IMR-90 (cell line): ENCODE measurements at regions not wholly inside any gene's neighbourhood (a gene's known extent, or its start where the extent isn't known, plus 50 kb on each side); places are given as distances from the start of the nearest gene placed in this dataset.

ENCODE experiments used
- ATAC-seq: fragments of 200-7000 bp; cut with Tn5 transposase; 2 replicates; pipeline ENCODE4 v1.9.1; 2020; ENCODE audit warnings: low read depth, mild to moderate bottlenecking, moderate library complexity
- BruUV-seq: library from RNA; stranded (reverse); fragments of 400-500 nt; replicated peaks from 2 replicates; lab custom pipeline; 2021; lab: Mats Ljungman, UMichigan
- CTCF ChIA-PET: fragments of 300-600 bp; formaldehyde crosslinking; extraction: SDS; loops from one replicate; lab custom pipeline; 2021; ENCODE audit warnings: antibody characterized with exemption; lab: Yijun Ruan, JAX
- POLR2A ChIA-PET: fragments of 300-600 bp; sonication (Branson Sonifier 250); formaldehyde crosslinking; loops from one replicate; lab custom pipeline; 2022; ENCODE audit warnings: antibody characterized with exemption; ENCODE audit not compliant: unreplicated experiment; lab: Charles Lee
- DNase-seq: peaks from one replicate; pipeline ENCODE4 v3.0.0; 2013
- H2AFZ ChIP-seq: replicated peaks from 2 replicates; pipeline ENCODE3; 2013; ENCODE audit warnings: low read length, mild to moderate bottlenecking; ENCODE audit not compliant: poor library complexity
- H2AK5ac ChIP-seq: 2 replicates; pipeline ENCODE4 v1.6.1; 2013; ENCODE audit warnings: low read depth, low read length, inconsistent platforms
- H2AK9ac ChIP-seq: replicated peaks from 2 replicates; pipeline ENCODE3; 2013; ENCODE audit warnings: mild to moderate bottlenecking, low read depth, low read length, moderate library complexity; ENCODE audit not compliant: poor library complexity
- H2BK120ac ChIP-seq: 2 replicates; pipeline ENCODE4 v1.6.1; 2013; ENCODE audit warnings: low read depth, low read length, inconsistent platforms
- H2BK15ac ChIP-seq: 3 replicates; pipeline ENCODE4 v1.6.1; 2013; ENCODE audit warnings: low read depth, low read length, inconsistent platforms
- H2BK20ac ChIP-seq: 2 replicates; pipeline ENCODE4 v1.6.1; 2013; ENCODE audit warnings: low read depth, mild to moderate bottlenecking, inconsistent platforms, low read length, moderate library complexity
- H2BK5ac ChIP-seq: 2 replicates; pipeline ENCODE4 v1.6.1; 2013; ENCODE audit warnings: mild to moderate bottlenecking, low read depth, low read length, inconsistent platforms; ENCODE audit not compliant: poor library complexity, severe bottlenecking
- H3K14ac ChIP-seq: replicated peaks from 2 replicates; pipeline ENCODE4 v1.6.1; 2013; ENCODE audit warnings: low read depth, low read length, inconsistent platforms
- H3K18ac ChIP-seq: 2 replicates; pipeline ENCODE4 v1.6.1; 2013; ENCODE audit warnings: low read depth, low read length, control low read depth
- H3K23ac ChIP-seq: 2 replicates; pipeline ENCODE4 v1.6.1; 2013; ENCODE audit warnings: low read depth, low read length, inconsistent platforms
- H3K27ac ChIP-seq: 2 replicates; pipeline ENCODE4 v1.5.1; 2013; ENCODE audit warnings: mild to moderate bottlenecking, control low read depth, low read length; ENCODE audit not compliant: insufficient read depth
- H3K27me3 ChIP-seq: 2 replicates; pipeline ENCODE4 v1.6.1; 2013; ENCODE audit warnings: low read length; ENCODE audit not compliant: control insufficient read depth, insufficient read depth
- H3K36me3 ChIP-seq: 2 replicates; pipeline ENCODE4 v1.6.1; 2013; ENCODE audit warnings: low read length, mixed read lengths; ENCODE audit not compliant: control insufficient read depth, insufficient read depth
- H3K4ac ChIP-seq: 2 replicates; pipeline ENCODE4 v1.6.1; 2013; ENCODE audit warnings: low read depth, low read length, inconsistent platforms
- H3K4me1 ChIP-seq: 2 replicates; pipeline ENCODE4 v1.6.1; 2013; ENCODE audit warnings: low read length, mixed read lengths; ENCODE audit not compliant: control insufficient read depth, insufficient read depth
- H3K4me2 ChIP-seq: 2 replicates; pipeline ENCODE4 v1.6.1; 2013; ENCODE audit warnings: low read depth, mild to moderate bottlenecking, control low read depth, low read length, moderate library complexity
- H3K4me3 ChIP-seq: 2 replicates; pipeline ENCODE4 v1.5.1; 2013; ENCODE audit warnings: low read depth, mild to moderate bottlenecking, control low read depth, low read length, moderate library complexity; ENCODE audit not compliant: insufficient read depth
- H3K56ac ChIP-seq: 2 replicates; pipeline ENCODE4 v1.6.1; 2013; ENCODE audit warnings: low read length, inconsistent platforms; ENCODE audit not compliant: insufficient read depth; ENCODE audit errors: extremely low read depth
- H3K79me1 ChIP-seq, 2 experiments: 2 replicates each; pipeline ENCODE4 v1.6.1; 2013; ENCODE audit warnings: low read length in 2 of 2, inconsistent platforms in 1 of 2, low read depth in 1 of 2
- H3K9ac ChIP-seq: 2 replicates; pipeline ENCODE4 v1.6.1; 2013; ENCODE audit warnings: low read depth, low read length, control low read depth
- H3K9me1 ChIP-seq: 2 replicates; pipeline ENCODE4 v1.6.1; 2013; ENCODE audit warnings: low read length, inconsistent platforms; ENCODE audit not compliant: insufficient read depth
- H3K9me3 ChIP-seq: 2 replicates; pipeline ENCODE4 v1.6.1; 2013; ENCODE audit warnings: low read length; ENCODE audit not compliant: control insufficient read depth, insufficient read depth
- H4K20me1 ChIP-seq: 2 replicates; pipeline ENCODE4 v1.6.1; 2013; ENCODE audit warnings: low read length, inconsistent platforms; ENCODE audit not compliant: insufficient read depth
- H4K5ac ChIP-seq: 2 replicates; pipeline ENCODE4 v1.6.1; 2013; ENCODE audit warnings: mild to moderate bottlenecking, low read depth, low read length, control low read depth
- H4K8ac ChIP-seq, 2 experiments: 2 replicates each; pipeline ENCODE4 v1.6.1; 2013; ENCODE audit warnings: low read depth in 2 of 2, low read length in 2 of 2, control low read depth in 1 of 2, inconsistent platforms in 1 of 2
- H4K91ac ChIP-seq: 2 replicates; pipeline ENCODE4 v1.6.1; 2013; ENCODE audit warnings: low read depth, low read length, inconsistent platforms; ENCODE audit not compliant: insufficient read depth
- CEBPB ChIP-seq: IDR thresholded peaks from 2 replicates; pipeline ENCODE4 v1.6.1; 2012; ENCODE audit warnings: low read depth, low read length, improper control_type of control experiment
- MAFK ChIP-seq: IDR thresholded peaks from 2 replicates; pipeline ENCODE4 v1.6.1; 2012; ENCODE audit warnings: low read depth, low read length, improper control_type of control experiment
- WGBS, 2 experiments: methylation state at CpG; one replicate each; pipeline versions ENCODE4 v1.1.5 to v1.1.7; 2013; ENCODE audit warnings: missing lambda C conversion rate in 2 of 2; ENCODE audit not compliant: insufficient read length in 1 of 2; ENCODE audit errors: extremely low coverage in 2 of 2; 5-methylcytosine and 5-hydroxymethylcytosine counted together
- dilution Hi-C: fragments of 300-500 bp; cut with HindIII; formaldehyde crosslinking; loops from one replicate; pipeline ENCODE4 v1.14.3; 2018; ENCODE audit warnings: low sequenced_read_pairs; ENCODE audit not compliant: unreplicated experiment
- in situ Hi-C: fragments of 300-500 bp; cut with MboI; formaldehyde crosslinking; loops from 3 replicates; pipeline ENCODE4 v1.14.3; 2019; ENCODE audit warnings: low sequenced_read_pairs, inconsistent platforms, mixed read lengths
- intact Hi-C: fragments of 100-400 bp; cut with micrococcal nuclease; formaldehyde crosslinking; loops from 2 replicates; pipeline ENCODE4 v1.10.0; 2022

GRCh38 chr17:14815079-14815478, 450.0 kb downstream of the PMP22 start:
- DNase-seq = peak; percentile 59
- CTCF ChIA-PET = interaction anchor here (0.8 kb wide), 1 partner anchor 19 kb away, joined by 4 read pairs; no protein-coding TSS in a partner anchor
- no peak overlapping the region for H3K4me2 ChIP-seq
- H2BK120ac ChIP-seq = no peak overlapping the region
- H4K91ac ChIP-seq = no peak overlapping the region
- POLR2A ChIA-PET = no interaction called here
- no peak overlapping the region for H2AFZ ChIP-seq
- H3K27ac ChIP-seq = no peak overlapping the region
- in situ Hi-C loops = no loop called here
- H2BK5ac ChIP-seq = peak overlapping the region; percentile 61
- no peak overlapping the region for H3K23ac ChIP-seq
- no peak overlapping the region for H4K8ac ChIP-seq
- no peak overlapping the region for H2AK5ac ChIP-seq
- H3K56ac ChIP-seq = no peak overlapping the region
- no peak overlapping the region for H3K4ac ChIP-seq
- no peaks in the 10 kb centered on the region for H4K20me1 ChIP-seq
- no peaks in the 10 kb centered on the region for H3K27me3 ChIP-seq
- H3K14ac ChIP-seq = no peak overlapping the region
- ATAC-seq = no peak; the same call in 1 of the 2 replicates
- H3K36me3 ChIP-seq = no peaks in the 10 kb centered on the region
- no CpG with 5 or more reads among the region's 6 CpGs for WGBS, 2 experiments
- intact Hi-C loops = no loop called here
- H4K5ac ChIP-seq = no peak overlapping the region
- peak overlapping the region; percentile 52; the same call in 1 of the 2 replicates for H2BK20ac ChIP-seq
- BruUV-seq = no TSS peak
- 0 out of 2 replicates have a peak, but pooled peaks cover 1% of the 10 kb centered on the region for H3K4me1 ChIP-seq
- H3K18ac ChIP-seq = no peak overlapping the region; the same call in 1 of the 2 replicates
- no peak overlapping the region for H2AK9ac ChIP-seq
- no peaks in the 10 kb centered on the region for H3K79me1 ChIP-seq
- H3K4me3 ChIP-seq = no peak overlapping the region
- H3K9ac ChIP-seq = no peak overlapping the region
- TF ChIP-seq MAFK (no peak), CEBPB (peak; percentile 57; the same call in 1 of the 2 replicates)
- H3K9me1 ChIP-seq = no peaks in the 10 kb centered on the region
- peaks cover 2% of the 10 kb centered on the region; the same call in 1 of the 2 replicates for H3K9me3 ChIP-seq
- 0 out of 3 replicates have a peak overlapping the region, but pooled peaks have one; percentile 1 for H2BK15ac ChIP-seq
- dilution Hi-C loops = no loop called here
